ENCODE measurements at regions not wholly inside any gene's neighbourhood (a gene's known extent, or its start where the extent isn't known, plus 50 kb on each side); places are given as distances from the start of the nearest gene placed in this dataset.
A peak's percentile ranks its signal among the peaks of the same experiment; 100 is the strongest.

GRCh38 chr5:77157732-77158532, 52.5 kb upstream of the PDE8B start:
- intact Hi-C loops (cut with DNase I), result no loop called here
- no peak for DNase-seq

DNA sequence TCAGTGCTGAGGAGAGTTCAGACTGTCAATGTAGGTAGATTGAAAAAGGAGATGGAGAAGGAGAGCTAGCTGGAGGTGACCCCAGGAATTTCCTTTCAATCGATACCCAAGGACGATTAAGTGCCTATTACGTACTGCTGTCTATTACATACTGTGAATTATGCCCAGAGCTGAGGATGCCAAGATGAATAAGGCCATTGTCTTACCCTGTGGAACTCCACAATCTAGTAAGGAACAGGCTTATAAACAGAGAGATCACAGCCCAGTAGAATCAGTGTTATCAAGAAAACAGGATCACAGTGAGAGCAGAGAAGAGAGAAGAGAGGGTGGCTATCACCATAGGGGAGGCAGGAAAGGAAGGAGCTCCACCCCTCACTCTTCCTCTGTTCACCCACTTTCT, 54.1 kb upstream of the PDE8B start:
- DNase-seq, result peak in 3 of 42 donors; percentile 15 to 41 (median 37)
- intact Hi-C loops (cut with DNase I), result no loop called here

GRCh38 chr5:77155179-77155785, 55.2 kb upstream of the PDE8B start:
- intact Hi-C loops (cut with DNase I), result no loop called here

DNA sequence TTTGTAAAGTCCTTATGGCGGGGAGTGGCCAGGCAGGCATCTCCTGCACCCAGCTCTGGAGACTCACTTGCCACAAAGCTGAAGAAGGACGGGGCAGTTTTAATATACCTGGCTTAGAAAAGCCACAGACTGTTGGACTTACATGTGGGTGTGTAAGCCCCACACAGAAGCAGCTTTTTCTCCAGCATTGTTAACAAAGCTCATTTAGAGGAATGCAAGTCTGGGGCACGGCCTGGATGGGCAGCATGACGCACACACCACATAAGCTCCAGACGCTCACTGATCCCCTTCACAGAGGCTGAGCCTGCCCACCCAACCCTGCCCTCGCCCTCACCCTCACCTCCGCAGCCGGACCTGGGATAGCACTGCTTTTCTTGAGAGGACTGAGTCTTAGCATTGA, 58.0 kb upstream of the PDE8B start:
- intact Hi-C loops (cut with DNase I), result no loop called here

More at GRCh38 chr5:77155179-77155785, 55.2 kb upstream of the PDE8B start:
- no peak for DNase-seq

GRCh38 chr5:77151501-77151900, 59.0 kb upstream of the PDE8B start:
- intact Hi-C loops (cut with DNase I), result no loop called here
- no peak for DNase-seq

More for the DNA sequence above, 58.0 kb upstream of the PDE8B start:
- DNase-seq, result no peak

- intact Hi-C loops (cut with DNase I), result loop anchor here (10.0 kb wide), 1 partner anchor 88 kb away; no protein-coding TSS in a partner anchor
- no peak for DNase-seq
Measured at GRCh38 chr5:77146896-77147295, 59.8 kb upstream of the ZBED3 start.

- no peak for DNase-seq
- intact Hi-C loops (cut with DNase I), result loop anchor here (10.0 kb wide), 1 partner anchor 89 kb away; no protein-coding TSS in a partner anchor
Measured at GRCh38 chr5:77145666-77146065, 58.6 kb upstream of the ZBED3 start.

DNA sequence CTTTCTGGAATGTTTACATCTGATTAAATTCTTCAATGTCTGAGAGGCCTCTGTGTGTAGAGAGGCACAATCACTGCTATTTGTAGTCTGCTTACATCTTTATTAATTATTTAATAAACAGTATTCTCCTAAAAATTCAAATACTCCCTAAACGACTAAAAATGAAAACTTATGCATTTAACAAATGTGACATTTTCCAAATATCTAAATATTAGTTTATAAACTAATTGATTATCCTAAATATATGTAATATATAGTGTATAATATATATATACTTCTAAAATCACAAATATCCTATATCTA, 57.7 kb upstream of the ZBED3 start:
- intact Hi-C loops (cut with DNase I), result loop anchor here (5.0 to 10.0 kb wide), 2 partner anchors 90 to 348 kb away; partner anchors contain the start of gene WDR41
- DNase-seq, result no peak

DNA sequence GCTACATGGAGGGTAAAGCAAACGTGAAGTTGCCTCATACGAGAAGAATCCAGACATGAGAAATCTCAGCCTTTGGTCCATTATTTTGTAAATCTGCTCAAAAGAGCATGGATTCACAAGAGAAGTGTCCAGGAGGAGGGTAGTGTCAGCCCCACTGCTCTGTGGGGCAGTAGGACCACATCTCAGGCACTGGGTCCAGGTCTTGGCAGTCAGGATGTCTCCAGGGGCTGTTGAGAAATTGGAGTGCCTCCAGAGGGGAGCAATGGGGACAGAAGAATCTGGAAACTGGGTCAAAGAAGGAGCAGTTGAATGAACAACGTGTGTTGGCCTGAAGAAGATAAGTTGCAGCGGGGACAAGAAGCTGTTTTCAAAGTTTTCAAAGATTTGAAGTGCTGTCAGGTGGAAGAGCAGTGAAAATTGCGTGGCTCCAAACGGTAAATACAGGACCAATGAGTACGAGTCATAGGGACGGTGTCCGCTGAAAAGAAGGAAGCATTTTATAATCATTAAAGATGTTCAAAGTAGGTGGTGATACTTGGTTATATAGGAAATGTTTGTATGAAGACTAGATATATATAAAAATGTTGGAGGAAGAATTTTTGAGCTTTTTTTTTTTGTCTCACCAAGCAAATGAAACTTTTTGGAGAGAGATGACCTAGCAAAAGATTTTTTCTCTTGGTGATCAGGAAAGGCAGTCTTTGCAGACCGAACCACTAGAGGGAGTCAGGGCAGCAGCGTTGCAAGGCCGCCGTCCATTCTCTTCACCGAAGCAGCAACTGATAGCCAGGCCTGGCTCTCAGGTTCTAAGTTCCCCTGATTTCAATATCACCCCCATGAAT, 57.1 kb upstream of the ZBED3 start:
- intact Hi-C loops (cut with DNase I), result loop anchor here (5.0 to 10.0 kb wide), 2 partner anchors 91 to 348 kb away; partner anchors contain the start of gene WDR41
- peak; percentile 72 to 94 (median 84) for DNase-seq

GRCh38 chr5:77140350-77140749, 53.3 kb upstream of the ZBED3 start:
- intact Hi-C loops (cut with DNase I), result loop anchor here (5.0 to 10.0 kb wide), 2 partner anchors 94 to 352 kb away; partner anchors contain the start of gene WDR41
- DNase-seq, result no peak

DNA sequence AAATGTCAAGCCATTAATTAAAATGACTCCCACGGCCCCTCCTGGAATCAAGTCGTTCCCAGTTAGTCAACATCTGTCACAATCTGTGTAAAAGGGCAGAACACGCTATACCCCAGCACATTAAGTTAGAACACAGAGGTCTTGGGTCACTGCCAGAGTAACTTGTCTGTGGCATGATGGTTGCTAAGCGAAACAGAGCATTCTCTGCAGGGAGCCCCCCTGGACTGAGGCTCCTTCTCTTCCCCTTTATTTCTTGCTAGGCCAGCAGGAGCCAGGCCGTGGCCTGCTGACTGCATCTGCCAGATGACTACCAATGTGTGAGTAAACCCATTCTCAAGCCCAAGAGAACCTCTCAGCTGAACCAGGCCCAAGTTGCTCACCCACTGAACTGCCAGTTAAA, 51.9 kb upstream of the ZBED3 start:
- intact Hi-C loops (cut with DNase I), result no loop called here
- peak in 14 of 42 donors; percentile 10 to 69 (median 25) for DNase-seq
